HG03175 (cell line): ENCODE measurements at regions not wholly inside any gene's neighbourhood (a gene's known extent, or its start where the extent isn't known, plus 50 kb on each side); places are given as distances from the start of the nearest gene placed in this dataset.

Experiments used
- ATAC-seq: cut with Tn5 transposase; IDR thresholded peaks from one replicate; pipeline ENCODE4 v1.9.1; 2021; ENCODE audit warnings: mild to moderate bottlenecking, moderate library complexity; ENCODE audit not compliant: unreplicated experiment

GRCh38 chr14:66389481-66389880 is 96.7 kb upstream of the CCDC196 start:
- ATAC-seq: no peak

- peak; percentile 49 for ATAC-seq
Observed at GRCh38 chr14:66395300-66395699, 90.9 kb upstream of the CCDC196 start.

GRCh38 chr14:66396164-66396563 is 90.0 kb upstream of the CCDC196 start:
- ATAC-seq: no peak

GRCh38 chr14:66398437-66398836 is 87.7 kb upstream of the CCDC196 start:
- no peak for ATAC-seq

- no peak for ATAC-seq
Observed at GRCh38 chr14:66401449-66402095, 84.6 kb upstream of the CCDC196 start.

- ATAC-seq: peak; percentile 46
Observed at GRCh38 chr14:66403183-66403582, 83.0 kb upstream of the CCDC196 start.

- no peak for ATAC-seq
Observed at GRCh38 chr14:66404051-66404545, 82.1 kb upstream of the CCDC196 start.

- no peak for ATAC-seq
Observed at GRCh38 chr14:66405158-66405557, 81.0 kb upstream of the CCDC196 start.

- ATAC-seq: no peak
Observed at GRCh38 chr14:66413901-66414300, 72.3 kb upstream of the CCDC196 start.

GRCh38 chr14:66414511-66414910 is 71.7 kb upstream of the CCDC196 start:
- no peak for ATAC-seq

GRCh38 chr14:66420251-66421006 is 65.7 kb upstream of the CCDC196 start:
- ATAC-seq: no peak

GRCh38 chr14:66421990-66422946 is 63.9 kb upstream of the CCDC196 start:
- no peak for ATAC-seq

GRCh38 chr14:66425402-66425801 is 60.8 kb upstream of the CCDC196 start:
- no peak for ATAC-seq

- no peak for ATAC-seq
Observed at GRCh38 chr14:66426451-66426850, 59.7 kb upstream of the CCDC196 start.

GRCh38 chr14:66432334-66432733 is 53.8 kb upstream of the CCDC196 start:
- ATAC-seq: no peak

GRCh38 chr14:66434464-66434863 is 51.7 kb upstream of the CCDC196 start:
- no peak for ATAC-seq

GRCh38 chr14:66435683-66436082 is 50.5 kb upstream of the CCDC196 start:
- ATAC-seq: no peak
